ENCODE measurements at regions not wholly inside any gene's neighbourhood (a gene's known extent, or its start where the extent isn't known, plus 50 kb on each side); places are given as distances from the start of the nearest gene placed in this dataset.

- Mint-ChIP-seq H3K27ac (no peak overlapping the region), H3K27me3 (ENCODE audit: insufficient read depth) (peaks cover 1% of the 10 kb centered on the region; the same call in 1 of the 2 replicates), H3K9me3 (no peaks in the 10 kb centered on the region), H3K4me3 (no peak overlapping the region), H3K4me1 (ENCODE audit: low read depth) (no peaks in the 10 kb centered on the region), H3K36me3 (ENCODE audit: low read depth) (no peaks in the 10 kb centered on the region)
- DNase-seq: no peak
- no peak for TF ChIP-seq CTCF (IDR thresholded peaks at IDR 0.05)
These were observed 67.9 kb upstream of the DOK5 start for GRCh38 chr20:54407459-54407858.

GRCh38 chr20:54415967-54416366, 59.4 kb upstream of the DOK5 start:
- Mint-ChIP-seq H3K9me3 (peaks cover 5% of the 10 kb centered on the region; the same call in 1 of the 2 replicates), H3K4me1 (ENCODE audit: low read depth) (no peaks in the 10 kb centered on the region), H3K27ac (no peak overlapping the region), H3K27me3 (ENCODE audit: insufficient read depth) (no peaks in the 10 kb centered on the region; the same call in 1 of the 2 replicates), H3K36me3 (ENCODE audit: low read depth) (no peaks in the 10 kb centered on the region), H3K4me3 (no peak overlapping the region)
- no peak for TF ChIP-seq CTCF (IDR thresholded peaks at IDR 0.05)
- no peak for DNase-seq

- no peaks in the 10 kb centered on the region; the same call in 1 of the 2 replicates for H3K27me3 Mint-ChIP-seq (ENCODE audit: insufficient read depth)
- no peaks in the 10 kb centered on the region for H3K36me3 Mint-ChIP-seq (ENCODE audit: low read depth)
- no peak overlapping the region for H3K4me3 Mint-ChIP-seq
- no peak for TF ChIP-seq CTCF (IDR thresholded peaks at IDR 0.05)
- DNase-seq: no peak
- H3K4me1 Mint-ChIP-seq (ENCODE audit: low read depth): no peaks in the 10 kb centered on the region
- no peak overlapping the region for H3K27ac Mint-ChIP-seq
- H3K9me3 Mint-ChIP-seq: peaks cover 5% of the 10 kb centered on the region; the same call in 1 of the 2 replicates
These were observed 58.6 kb upstream of the DOK5 start for GRCh38 chr20:54416770-54417169.

- Mint-ChIP-seq H3K27ac (no peak overlapping the region), H3K36me3 (ENCODE audit: low read depth) (no peaks in the 10 kb centered on the region)
These were observed 55.9 kb upstream of the DOK5 start for GRCh38 chr20:54419531-54419930.

More at GRCh38 chr20:54419531-54419930, 55.9 kb upstream of the DOK5 start:
- H3K4me3 Mint-ChIP-seq: no peak overlapping the region
- no peaks in the 10 kb centered on the region for H3K4me1 Mint-ChIP-seq (ENCODE audit: low read depth)
- no peak for TF ChIP-seq CTCF (IDR thresholded peaks at IDR 0.05)
- peaks cover 11% of the 10 kb centered on the region for H3K9me3 Mint-ChIP-seq
- no peak for DNase-seq
- no peaks in the 10 kb centered on the region for H3K27me3 Mint-ChIP-seq (ENCODE audit: insufficient read depth)
